ENCODE measurements at regions not wholly inside any gene's neighbourhood (a gene's known extent, or its start where the extent isn't known, plus 50 kb on each side); places are given as distances from the start of the nearest gene placed in this dataset.

- no peak for DNase-seq
- POLR2A ChIA-PET = no interaction called here
- Histone ChIP-seq H3K9me2 (no peaks in the 10 kb centered on the region), H3K9ac (no peak overlapping the region), H3K4me1 (ENCODE audit: control insufficient read depth in 1 of 2, insufficient read depth in 2 of 2, low read depth in 1 of 2, low read length in 1 of 2) (no peaks in the 10 kb centered on the region), H3K79me2 (ENCODE audit: insufficient read depth) (no peaks in the 10 kb centered on the region), H3F3A (replicated peaks; ENCODE audit: insufficient read depth) (no peaks in the 10 kb centered on the region), H3K27ac (ENCODE audit: low read depth in 2 of 2, low read length in 1 of 2) (no peak overlapping the region), H3K4me3 (ENCODE audit: low read depth in 2 of 2, low read length in 1 of 2) (no peak overlapping the region), H3K4me2 (no peak overlapping the region), H3K9me3 (no peaks in the 10 kb centered on the region; the same call in 1 of the 2 replicates), H3K36me3 (replicated peaks in 1 of 2; ENCODE audit: control insufficient read depth in 1 of 2, insufficient read depth in 2 of 2, low read length in 1 of 2) (no peaks in the 10 kb centered on the region), H2AFZ (ENCODE audit: low read depth) (no peak overlapping the region), H4K20me1 (ENCODE audit: insufficient read depth) (no peaks in the 10 kb centered on the region), H3K27me3 (ENCODE audit: insufficient read depth) (no peaks in the 10 kb centered on the region)
- TF ChIP-seq RFX5 (IDR thresholded peaks at IDR 0.05; ENCODE audit: low read length) = no peak
- CTCF ChIA-PET = no interaction called here
- 75% methylated on average over 4 of the region's 4 CpGs for WGBS (ENCODE audit: low lambda C conversion rate)
These were observed 834.0 kb upstream of the PCDH9 start for GRCh38 chr13:68064001-68064770.

GRCh38 chr13:68063181-68063580, 833.0 kb upstream of the PCDH9 start:
- ChIA-PET CTCF (interaction anchor here (1.0 kb wide), 1 partner anchor 13 kb away, joined by 3 read pairs; no protein-coding TSS in a partner anchor), POLR2A (no interaction called here)
- H3K27ac ChIP-seq (ENCODE audit: low read depth in 2 of 2, low read length in 1 of 2) = no peak overlapping the region
- no peaks in the 10 kb centered on the region for H3K4me1 ChIP-seq (ENCODE audit: control insufficient read depth in 1 of 2, insufficient read depth in 2 of 2, low read depth in 1 of 2, low read length in 1 of 2)
- H3K36me3 ChIP-seq (replicated peaks in 1 of 2; ENCODE audit: control insufficient read depth in 1 of 2, insufficient read depth in 2 of 2, low read length in 1 of 2) = no peaks in the 10 kb centered on the region
- H3K4me3 ChIP-seq (ENCODE audit: low read depth in 2 of 2, low read length in 1 of 2) = no peak overlapping the region
- no peaks in the 10 kb centered on the region; the same call in 1 of the 2 replicates for H3K9me3 ChIP-seq
- no peaks in the 10 kb centered on the region for H3K79me2 ChIP-seq (ENCODE audit: insufficient read depth)
- H3K4me2 ChIP-seq = no peak overlapping the region
- no peak overlapping the region for H3K9ac ChIP-seq
- TF ChIP-seq RFX5 (IDR thresholded peaks at IDR 0.05; ENCODE audit: low read length) = no peak
- TF ChIP-seq TAF1 (IDR thresholded peaks at IDR 0.05; ENCODE audit: borderline replicate concordance, low read depth, low read length) = no peak
- no peak for TF ChIP-seq RCOR1 (IDR thresholded peaks at IDR 0.05; ENCODE audit: low read length)
- no peak for TF ChIP-seq RAD21 (IDR thresholded peaks at IDR 0.05; ENCODE audit: low read length)
- TF ChIP-seq SIN3A (IDR thresholded peaks at IDR 0.05; ENCODE audit: borderline replicate concordance, low read depth, low read length) = no peak
- no peak for TF ChIP-seq RXRA (IDR thresholded peaks at IDR 0.05; ENCODE audit: borderline replicate concordance, low read depth)
- no peak for TF ChIP-seq POLR2AphosphoS5 (IDR thresholded peaks at IDR 0.05; ENCODE audit: low read depth, low read length)
- no peak for TF ChIP-seq FOSL2 (IDR thresholded peaks at IDR 0.05; ENCODE audit: borderline replicate concordance, low read depth)
- no peak for TF ChIP-seq GABPA (IDR thresholded peaks at IDR 0.05; ENCODE audit: low read depth)
- TF ChIP-seq FOXJ3 (CRISPR knock-in tag; IDR thresholded peaks at IDR 0.05) = no peak
- no peak for TF ChIP-seq NRF1 (IDR thresholded peaks at IDR 0.05; ENCODE audit: low read depth, low read length)
- TF ChIP-seq ZBTB33 (IDR thresholded peaks at IDR 0.05; ENCODE audit: borderline replicate concordance, low read depth) = no peak
- no peak for TF ChIP-seq FOXM1 (IDR thresholded peaks at IDR 0.05; ENCODE audit: low read depth)
- no peak for TF ChIP-seq NFIC (IDR thresholded peaks at IDR 0.05; ENCODE audit: borderline replicate concordance)
- TF ChIP-seq USF2 (IDR thresholded peaks at IDR 0.05; ENCODE audit: borderline replicate concordance, low read depth, low read length) = no peak
- TF ChIP-seq REST (IDR thresholded peaks at IDR 0.05; ENCODE audit: low read depth, low read length) = no peak
- TF ChIP-seq TEAD4 (IDR thresholded peaks at IDR 0.05; ENCODE audit: borderline replicate concordance, insufficient read depth) = no peak
- no peak for TF ChIP-seq SMC3 (IDR thresholded peaks at IDR 0.05; ENCODE audit: low read depth, low read length)
- no peak for TF ChIP-seq IRF3 (IDR thresholded peaks at IDR 0.05; ENCODE audit: low read depth, low read length)
- TF ChIP-seq EP300 (IDR thresholded peaks at IDR 0.05; ENCODE audit: borderline replicate concordance in 1 of 2, low read depth in 1 of 2, low read length in 1 of 2) = no peak
- 70% methylated on average over 1 of the region's 1 CpG for WGBS (ENCODE audit: low lambda C conversion rate)
- DNase-seq = no peak
- no peaks in the 10 kb centered on the region for H4K20me1 ChIP-seq (ENCODE audit: insufficient read depth)
- H3K27me3 ChIP-seq (ENCODE audit: insufficient read depth) = no peaks in the 10 kb centered on the region
- H3F3A ChIP-seq (replicated peaks; ENCODE audit: insufficient read depth) = no peaks in the 10 kb centered on the region
- no peak overlapping the region for H2AFZ ChIP-seq (ENCODE audit: low read depth)
- H3K9me2 ChIP-seq = no peaks in the 10 kb centered on the region

Measured in SK-N-SH (cell line).